ENCODE measurements at regions not wholly inside any gene's neighbourhood (a gene's known extent, or its start where the extent isn't known, plus 50 kb on each side); places are given as distances from the start of the nearest gene placed in this dataset.

DNA sequence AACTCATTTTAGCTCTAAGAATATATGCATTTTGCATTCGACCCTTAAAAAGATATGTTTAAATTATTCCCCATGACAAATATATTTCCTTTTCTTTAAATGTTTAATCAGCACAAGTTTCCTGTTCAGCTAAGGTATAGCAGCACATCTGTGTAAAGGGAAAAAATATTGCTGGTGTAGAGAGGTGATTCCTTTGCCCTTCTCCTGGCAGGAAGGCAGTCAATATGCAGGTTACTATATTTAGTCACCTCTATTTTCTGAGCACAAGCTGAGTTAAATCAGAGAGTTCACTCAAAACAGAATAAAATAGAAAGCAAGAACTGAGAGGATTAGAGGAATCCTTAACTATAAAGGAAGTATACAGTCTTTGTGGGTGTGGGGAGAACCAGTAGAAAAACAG is 274.4 kb upstream of the PCSK5 start:
- DNase-seq (ENCODE audit: low read depth), result no peak

- no peak for DNase-seq (ENCODE audit: low read depth)
Observed at GRCh38 chr9:75616841-75617566, 273.5 kb upstream of the PCSK5 start.

- no peak for DNase-seq (ENCODE audit: low read depth)
Observed at GRCh38 chr9:75623462-75623861, 267.0 kb upstream of the PCSK5 start.

DNA sequence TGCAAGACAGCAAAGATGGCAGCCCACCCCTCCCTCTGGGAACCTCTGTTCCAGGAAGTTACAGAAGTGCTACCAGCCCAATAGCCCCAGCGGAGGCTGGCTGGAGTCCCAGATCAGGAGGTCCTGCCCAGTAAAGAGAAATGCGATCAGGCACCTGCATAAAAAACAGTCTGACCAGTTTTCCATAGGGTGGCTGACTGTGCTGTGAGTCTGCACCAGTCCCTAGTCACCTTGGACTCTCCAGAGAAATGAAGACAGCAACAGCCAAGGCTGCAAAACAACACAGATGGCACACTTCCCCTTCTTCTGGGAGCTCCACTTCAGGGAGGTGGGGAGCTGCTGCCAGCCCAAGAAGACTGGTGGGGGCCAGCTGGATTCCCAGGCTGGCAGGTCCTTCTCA is 265.5 kb upstream of the PCSK5 start:
- DNase-seq (ENCODE audit: low read depth), result no peak

GRCh38 chr9:75626860-75627259 is 263.6 kb upstream of the PCSK5 start:
- DNase-seq (ENCODE audit: low read depth), result no peak

DNA sequence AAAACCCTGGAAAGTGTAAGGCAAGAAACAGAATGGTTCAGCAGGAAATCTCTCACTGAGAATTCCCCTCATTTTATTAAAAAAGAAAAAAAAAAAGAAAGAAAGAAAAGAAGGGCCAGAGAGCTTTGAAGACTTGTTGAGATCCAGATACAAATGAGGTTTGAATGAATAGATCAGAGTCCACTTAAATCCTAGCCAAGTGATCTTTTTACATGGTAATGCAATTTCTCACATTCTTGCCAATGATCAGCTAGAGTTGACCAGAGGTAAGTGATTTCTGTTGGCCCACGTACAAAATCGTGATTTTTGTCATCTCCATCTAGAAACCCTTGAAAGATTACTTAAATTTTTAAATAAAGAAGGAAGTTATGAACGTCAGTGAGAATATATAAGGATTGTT is 261.5 kb upstream of the PCSK5 start:
- no peak for DNase-seq (ENCODE audit: low read depth)

- DNase-seq (ENCODE audit: low read depth), result no peak
Observed at GRCh38 chr9:75633451-75634057, 256.9 kb upstream of the PCSK5 start.

- no peak for DNase-seq (ENCODE audit: low read depth)
Observed at GRCh38 chr9:75636427-75637045, 253.9 kb upstream of the PCSK5 start.

DNA sequence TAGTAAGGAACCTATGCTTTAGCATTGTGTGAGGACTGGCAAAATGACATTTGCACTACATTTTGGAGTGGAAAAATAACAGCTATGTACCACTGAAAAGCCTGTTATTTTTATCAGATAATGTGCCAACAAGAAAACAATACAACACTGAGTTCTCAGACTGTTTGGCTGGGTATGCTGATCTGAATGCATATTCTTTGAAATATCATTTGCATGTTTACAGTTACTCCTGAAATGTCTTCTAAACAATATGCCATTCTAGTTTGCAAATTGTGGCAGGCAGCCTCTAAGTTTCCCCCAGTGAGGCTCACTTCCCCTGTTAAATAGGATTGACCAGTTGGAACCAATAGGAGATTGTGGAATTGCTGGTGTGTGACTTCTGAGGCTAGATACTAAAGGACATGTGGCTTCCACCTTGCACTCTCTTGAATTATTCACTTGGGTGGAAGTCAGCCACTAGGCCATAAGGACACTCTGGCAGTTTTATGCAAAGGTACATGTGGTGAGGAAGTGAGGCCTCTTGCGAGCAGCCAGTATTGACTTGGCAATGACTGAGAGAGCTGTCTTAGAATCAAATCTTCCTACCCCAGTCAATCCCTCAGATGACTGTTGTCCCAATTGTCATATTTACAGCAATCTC is 250.4 kb upstream of the PCSK5 start:
- no peak for DNase-seq (ENCODE audit: low read depth)

- DNase-seq (ENCODE audit: low read depth), result no peak
Observed at GRCh38 chr9:75642522-75642921, 248.0 kb upstream of the PCSK5 start.

DNA sequence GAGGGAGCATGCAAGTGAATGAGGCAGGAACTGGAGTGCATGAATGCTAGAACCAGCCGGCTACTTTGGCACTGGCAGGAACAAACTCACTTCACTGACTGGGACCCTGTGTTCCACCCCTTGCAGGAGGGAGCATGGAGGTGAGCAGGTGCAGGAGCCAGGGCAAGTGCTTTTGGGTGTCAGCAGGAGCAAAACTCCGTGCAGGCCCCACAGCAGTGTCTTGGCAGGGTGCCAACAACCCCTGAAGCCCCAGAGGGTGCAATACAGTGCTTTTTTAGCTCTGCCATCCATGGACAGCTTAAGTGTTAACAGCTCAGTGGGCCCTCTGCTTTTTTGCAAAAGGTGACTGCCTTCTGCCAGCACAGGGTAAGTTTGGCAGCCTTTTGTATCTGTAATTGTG is 245.8 kb upstream of the PCSK5 start:
- no peak for DNase-seq (ENCODE audit: low read depth)

DNA sequence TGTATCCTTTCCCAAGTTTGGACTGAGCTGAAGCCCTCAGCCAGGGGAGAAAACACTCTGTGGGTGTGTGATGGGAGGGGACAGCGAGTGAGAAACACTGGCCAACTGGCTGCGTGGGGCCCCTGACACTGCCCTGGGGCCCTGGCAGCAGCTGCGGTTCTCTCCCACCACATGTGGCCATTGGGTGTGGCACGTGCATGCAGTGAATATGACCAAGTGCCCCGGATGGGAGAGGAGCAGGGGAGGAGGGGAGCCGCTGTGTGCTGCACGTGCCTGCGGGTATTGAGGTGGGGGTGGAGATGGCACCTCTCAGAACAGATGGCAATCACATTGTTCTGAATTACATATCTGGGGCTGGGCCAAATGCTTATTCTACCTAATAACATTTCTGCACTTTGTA is 242.4 kb upstream of the PCSK5 start:
- DNase-seq (ENCODE audit: low read depth), result no peak

- no peak for DNase-seq (ENCODE audit: low read depth)
Observed at GRCh38 chr9:75649060-75649459, 241.4 kb upstream of the PCSK5 start.

DNA sequence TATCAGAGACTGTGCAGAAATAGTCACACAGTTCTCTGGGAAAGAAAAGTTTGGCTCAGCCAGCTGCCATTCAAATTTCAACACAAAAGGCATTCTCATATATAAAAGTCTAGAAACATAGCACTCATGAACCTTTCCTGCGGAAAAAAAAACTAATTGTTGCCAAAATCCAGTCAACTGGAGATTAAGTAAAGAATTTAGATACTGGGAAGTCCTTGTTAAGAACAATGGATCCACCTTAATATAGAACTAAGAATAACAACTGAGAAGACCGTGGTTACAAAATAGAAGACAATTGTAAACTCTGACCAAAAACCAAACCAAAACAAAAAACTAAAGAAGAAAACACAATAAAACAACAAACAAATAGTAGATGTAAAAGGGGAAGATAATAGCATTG is 238.8 kb upstream of the PCSK5 start:
- DNase-seq (ENCODE audit: low read depth), result no peak

- no peak for DNase-seq (ENCODE audit: low read depth)
Observed at GRCh38 chr9:75653335-75653734, 237.1 kb upstream of the PCSK5 start.

GRCh38 chr9:75653750-75654149 is 236.7 kb upstream of the PCSK5 start:
- DNase-seq (ENCODE audit: low read depth), result no peak

DNA sequence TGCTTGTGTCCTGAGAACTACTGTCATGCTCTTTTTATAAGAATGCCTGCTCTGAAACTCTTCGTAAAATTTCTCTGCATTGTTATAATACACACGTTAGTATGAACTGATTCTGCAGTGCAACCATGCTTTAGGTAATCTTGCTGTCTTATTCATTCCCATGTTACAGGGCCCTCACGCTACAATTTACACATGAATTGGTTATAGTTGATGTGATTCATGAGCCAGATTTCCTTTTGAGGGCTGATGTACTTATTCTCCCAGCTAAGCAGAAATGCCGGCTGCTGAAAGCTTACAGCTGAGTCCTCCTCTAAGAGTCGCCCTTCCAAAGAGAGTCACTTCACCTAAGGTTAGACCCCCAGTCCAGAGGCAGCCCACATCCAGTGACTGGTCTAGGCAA is 233.5 kb upstream of the PCSK5 start:
- no peak for DNase-seq (ENCODE audit: low read depth)

GRCh38 chr9:75658301-75658905 is 232.1 kb upstream of the PCSK5 start:
- no peak for DNase-seq (ENCODE audit: low read depth)

DNA sequence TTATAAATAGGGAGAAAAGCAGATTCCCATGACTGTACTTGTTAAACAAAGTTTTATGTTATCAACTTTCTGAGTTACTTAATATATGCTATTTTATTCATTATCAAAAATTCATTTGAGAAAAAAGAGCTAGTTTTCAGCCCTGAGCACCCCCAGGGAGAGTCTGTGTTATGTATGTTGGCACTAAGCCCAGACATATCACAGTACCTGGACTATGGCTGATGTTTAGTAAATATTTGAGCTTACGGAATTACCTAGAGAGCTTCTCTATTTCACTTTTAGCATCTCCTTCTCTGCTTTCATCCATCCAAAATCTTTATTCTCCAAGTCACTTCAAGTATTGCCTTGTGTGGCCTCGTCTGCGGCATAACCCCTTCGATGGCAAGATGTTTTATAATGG is 225.9 kb upstream of the PCSK5 start:
- DNase-seq (ENCODE audit: low read depth), result no peak

DNA sequence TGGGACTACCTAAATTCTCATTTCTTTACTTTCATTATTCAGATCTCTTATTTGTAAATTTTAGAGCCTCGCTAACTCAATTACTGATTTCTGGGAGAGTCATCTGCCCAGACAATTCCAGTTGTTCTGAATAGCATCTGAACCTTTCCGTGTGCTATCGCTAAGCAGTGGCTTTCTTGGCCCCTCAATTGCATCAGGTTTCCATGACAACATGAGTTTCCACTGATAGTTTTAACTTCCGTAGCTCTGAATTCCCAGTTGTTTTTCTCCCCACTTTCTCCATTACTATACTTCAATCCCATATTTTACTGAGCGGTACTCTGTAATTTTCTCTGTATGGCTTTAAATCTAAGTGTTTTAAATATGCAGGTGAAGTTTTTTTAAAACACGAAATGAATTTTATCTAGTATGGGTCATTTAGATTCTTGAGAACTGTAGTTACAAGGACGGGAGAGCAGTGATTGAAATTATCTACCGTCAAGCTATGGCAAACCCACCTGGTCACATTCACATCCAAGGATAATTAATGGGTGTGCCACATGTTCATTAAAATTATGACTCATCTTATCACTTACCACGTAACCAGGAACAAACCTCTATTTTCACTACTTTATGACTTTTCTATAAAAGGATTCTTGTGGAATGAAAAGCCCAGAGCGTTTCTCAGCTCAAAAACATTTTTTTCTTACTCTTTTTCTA is 223.5 kb upstream of the PCSK5 start:
- no peak for DNase-seq (ENCODE audit: low read depth)

- no peak for DNase-seq (ENCODE audit: low read depth)
Observed at GRCh38 chr9:75669721-75670120, 220.8 kb upstream of the PCSK5 start.

- DNase-seq (ENCODE audit: low read depth), result no peak
Observed at GRCh38 chr9:75671354-75671753, 219.1 kb upstream of the PCSK5 start.

All from activated T-cell treated with anti-CD3 and anti-CD28 coated beads for 48 hours (primary cell).